Ishikawa (cell line): ENCODE measurements at regions not wholly inside any gene's neighbourhood (a gene's known extent, or its start where the extent isn't known, plus 50 kb on each side); places are given as distances from the start of the nearest gene placed in this dataset.

ENCODE experiments used
- CEBPB ChIP-seq: IDR thresholded peaks from 2 replicates; pipeline ENCODE4 v1.6.1; 2012
- CREB1 ChIP-seq: IDR thresholded peaks from 2 replicates; pipeline ENCODE4 v1.6.1; 2012; ENCODE audit warnings: low read depth
- EGR1 ChIP-seq: IDR thresholded peaks from 2 replicates; pipeline ENCODE4 v1.6.1; 2012
- EP300 ChIP-seq: IDR thresholded peaks from 2 replicates; pipeline ENCODE4 v1.6.1; 2012; ENCODE audit warnings: borderline replicate concordance
- FOXM1 ChIP-seq: IDR thresholded peaks from 2 replicates; pipeline ENCODE4 v1.6.1; 2012; ENCODE audit warnings: low read depth, borderline replicate concordance
- MAX ChIP-seq: IDR thresholded peaks from 2 replicates; pipeline ENCODE4 v1.6.1; 2012
- NFIC ChIP-seq: IDR thresholded peaks from 2 replicates; pipeline ENCODE4 v1.6.1; 2012
- REST ChIP-seq: IDR thresholded peaks from 2 replicates; pipeline ENCODE4 v1.6.1; 2012; ENCODE audit warnings: low read depth, mild to moderate bottlenecking
- TEAD4 ChIP-seq: IDR thresholded peaks from 2 replicates; pipeline ENCODE4 v1.6.1; 2012
- USF1 ChIP-seq: IDR thresholded peaks from 2 replicates; pipeline ENCODE4 v1.6.1; 2012
- YY1 ChIP-seq: IDR thresholded peaks from 2 replicates; pipeline ENCODE4 v1.6.1; 2012; ENCODE audit warnings: low read depth
- ZBTB7A ChIP-seq: IDR thresholded peaks from 2 replicates; pipeline ENCODE4 v1.6.1; 2012; ENCODE audit warnings: low read depth

- no peak for TF ChIP-seq YY1
- TF ChIP-seq EP300: no peak
- TF ChIP-seq MAX: no peak
- TF ChIP-seq REST: no peak
- TF ChIP-seq ZBTB7A: no peak
- TF ChIP-seq CREB1: no peak
- TF ChIP-seq FOXM1: no peak
- no peak for TF ChIP-seq USF1
- TF ChIP-seq CEBPB: no peak
- no peak for TF ChIP-seq EGR1
- no peak for TF ChIP-seq TEAD4
- no peak for TF ChIP-seq NFIC
Observed at GRCh38 chrX:78592030-78592429, 67.1 kb downstream of the RTL3 start.
